HFFc6 (cell line): ENCODE measurements at regions not wholly inside any gene's neighbourhood (a gene's known extent, or its start where the extent isn't known, plus 50 kb on each side); places are given as distances from the start of the nearest gene placed in this dataset.

ENCODE experiments used
- DNase-seq: peaks from one replicate; pipeline ENCODE4 v3.0.0-alpha.2; 2018
- H3K27ac Mint-ChIP-seq: 2 replicates; pipeline ENCODE4 v1.8.0; 2020; ENCODE audit warnings: mild to moderate bottlenecking, mixed read lengths
- H3K27me3 Mint-ChIP-seq: 2 replicates; pipeline ENCODE4 v1.8.0; 2021; ENCODE audit warnings: mild to moderate bottlenecking, moderate library complexity, mixed read lengths; ENCODE audit not compliant: insufficient read depth
- H3K36me3 Mint-ChIP-seq: 2 replicates; pipeline ENCODE4 v1.8.0; 2021; ENCODE audit warnings: low read depth, mixed read lengths
- H3K4me1 Mint-ChIP-seq: 2 replicates; pipeline ENCODE4 v1.8.0; 2020; ENCODE audit warnings: low read depth, mixed read lengths
- H3K4me3 Mint-ChIP-seq: 2 replicates; pipeline ENCODE4 v1.8.0; 2020; ENCODE audit warnings: mild to moderate bottlenecking, moderate library complexity, mixed read lengths
- H3K9me3 Mint-ChIP-seq: 2 replicates; pipeline ENCODE4 v1.8.0; 2020; ENCODE audit warnings: mild to moderate bottlenecking, mixed read lengths
- CTCF ChIP-seq: fragments of 200-600 bp; sonication (generic); IDR thresholded peaks from 2 replicates; pipeline ENCODE4 v1.5.0; 2021; ENCODE audit warnings: antibody characterized with exemption, mild to moderate bottlenecking

- no peak overlapping the region for H3K27ac Mint-ChIP-seq
- no peak overlapping the region for H3K4me3 Mint-ChIP-seq
- TF ChIP-seq CTCF = no peak
- peaks cover 17% of the 10 kb centered on the region for H3K27me3 Mint-ChIP-seq
- no peak for DNase-seq
- peaks cover 4% of the 10 kb centered on the region; the same call in 1 of the 2 replicates for H3K9me3 Mint-ChIP-seq
- H3K4me1 Mint-ChIP-seq = no peaks in the 10 kb centered on the region
- H3K36me3 Mint-ChIP-seq = no peaks in the 10 kb centered on the region
Measured at GRCh38 chr11:116537121-116537520, 235.7 kb downstream of the BUD13 start.

GRCh38 chr11:116536416-116536815, 236.4 kb downstream of the BUD13 start:
- Mint-ChIP-seq H3K27ac (no peak overlapping the region), H3K9me3 (peaks cover 4% of the 10 kb centered on the region; the same call in 1 of the 2 replicates), H3K4me1 (no peaks in the 10 kb centered on the region), H3K36me3 (no peaks in the 10 kb centered on the region), H3K4me3 (no peak overlapping the region), H3K27me3 (peaks cover 17% of the 10 kb centered on the region)
- no peak for DNase-seq
- no peak for TF ChIP-seq CTCF

GRCh38 chr11:116535994-116536393, 236.8 kb downstream of the BUD13 start:
- TF ChIP-seq CTCF = no peak
- peaks cover 17% of the 10 kb centered on the region for H3K27me3 Mint-ChIP-seq

GRCh38 chr11:116535120-116535519, 237.7 kb downstream of the BUD13 start:
- Mint-ChIP-seq H3K4me3 (no peak overlapping the region), H3K27ac (no peak overlapping the region), H3K4me1 (no peaks in the 10 kb centered on the region), H3K9me3 (peaks cover 5% of the 10 kb centered on the region; the same call in 1 of the 2 replicates), H3K27me3 (peaks cover 17% of the 10 kb centered on the region), H3K36me3 (no peaks in the 10 kb centered on the region)
- no peak for DNase-seq
- no peak for TF ChIP-seq CTCF

More at GRCh38 chr11:116535994-116536393, 236.8 kb downstream of the BUD13 start:
- DNase-seq = no peak
- H3K4me3 Mint-ChIP-seq = no peak overlapping the region
- H3K27ac Mint-ChIP-seq = no peak overlapping the region
- no peaks in the 10 kb centered on the region for H3K4me1 Mint-ChIP-seq
- H3K9me3 Mint-ChIP-seq = peaks cover 4% of the 10 kb centered on the region; the same call in 1 of the 2 replicates
- no peaks in the 10 kb centered on the region for H3K36me3 Mint-ChIP-seq

- no peak for DNase-seq
- no peak for TF ChIP-seq CTCF
- Mint-ChIP-seq H3K27ac (no peak overlapping the region), H3K27me3 (peaks cover 17% of the 10 kb centered on the region), H3K9me3 (peaks cover 3% of the 10 kb centered on the region; the same call in 1 of the 2 replicates), H3K4me1 (no peaks in the 10 kb centered on the region), H3K4me3 (no peak overlapping the region), H3K36me3 (no peaks in the 10 kb centered on the region)
Measured at GRCh38 chr11:116534270-116534975, 238.4 kb downstream of the BUD13 start.
